ENCODE measurements at regions not wholly inside any gene's neighbourhood (a gene's known extent, or its start where the extent isn't known, plus 50 kb on each side); places are given as distances from the start of the nearest gene placed in this dataset.
"Not testable (repeated sequence)": the region's sequence is repeated elsewhere in the genome, so short reads cannot be mapped to it uniquely, and the experiment has no call there.

GRCh38 chr1:19554090-19554489, 68.8 kb upstream of the CAPZB start:
- no peak overlapping the region for H3K27ac Mint-ChIP-seq
- no peaks in the 10 kb centered on the region for H3K4me1 Mint-ChIP-seq (ENCODE audit: low read depth)
- no peak overlapping the region for H3K4me3 Mint-ChIP-seq
- H3K9me3 Mint-ChIP-seq, result peaks cover 12% of the 10 kb centered on the region
- intact Hi-C loops (cut with micrococcal nuclease), result no loop called here
- H3K27me3 Mint-ChIP-seq, result peaks cover 23% of the 10 kb centered on the region
- H3K36me3 Mint-ChIP-seq (ENCODE audit: low read depth), result no peaks in the 10 kb centered on the region

- intact Hi-C loops (cut with micrococcal nuclease), result no loop called here
- Mint-ChIP-seq H3K27ac (no peak overlapping the region), H3K4me1 (ENCODE audit: low read depth) (no peaks in the 10 kb centered on the region), H3K9me3 (peaks cover 12% of the 10 kb centered on the region), H3K36me3 (ENCODE audit: low read depth) (no peaks in the 10 kb centered on the region), H3K4me3 (no peak overlapping the region), H3K27me3 (peaks cover 16% of the 10 kb centered on the region)
Measured at GRCh38 chr1:19552291-19553010, 67.1 kb upstream of the CAPZB start.

- H3K27ac Mint-ChIP-seq; intact Hi-C loops (cut with micrococcal nuclease); H3K36me3 Mint-ChIP-seq (ENCODE audit: low read depth); H3K4me3 Mint-ChIP-seq; H3K4me1 Mint-ChIP-seq (ENCODE audit: low read depth): not testable (repeated sequence)
- peaks cover 16% of the 10 kb centered on the region for H3K27me3 Mint-ChIP-seq
- H3K9me3 Mint-ChIP-seq, result peaks cover 14% of the 10 kb centered on the region
Measured at GRCh38 chr1:19551837-19552236, 66.5 kb upstream of the CAPZB start.

- H3K4me1 Mint-ChIP-seq (ENCODE audit: low read depth); intact Hi-C loops (cut with micrococcal nuclease); H3K4me3 Mint-ChIP-seq; H3K27ac Mint-ChIP-seq; H3K36me3 Mint-ChIP-seq (ENCODE audit: low read depth): not testable (repeated sequence)
- H3K9me3 Mint-ChIP-seq, result peaks cover 28% of the 10 kb centered on the region
- peaks cover 16% of the 10 kb centered on the region for H3K27me3 Mint-ChIP-seq
Measured at GRCh38 chr1:19550437-19550836, 65.1 kb upstream of the CAPZB start.

- peaks cover 30% of the 10 kb centered on the region for H3K9me3 Mint-ChIP-seq
- no peak overlapping the region for H3K4me3 Mint-ChIP-seq
- no peak overlapping the region for H3K27ac Mint-ChIP-seq
- intact Hi-C loops (cut with micrococcal nuclease), result no loop called here
- H3K27me3 Mint-ChIP-seq, result peaks cover 11% of the 10 kb centered on the region
- H3K4me1 Mint-ChIP-seq (ENCODE audit: low read depth), result no peaks in the 10 kb centered on the region
- H3K36me3 Mint-ChIP-seq (ENCODE audit: low read depth), result no peaks in the 10 kb centered on the region
Measured at GRCh38 chr1:19547814-19548213, 62.5 kb upstream of the CAPZB start.

- Mint-ChIP-seq H3K4me3 (no peak overlapping the region), H3K27me3 (no peaks in the 10 kb centered on the region), H3K27ac (no peak overlapping the region), H3K36me3 (ENCODE audit: low read depth) (peaks cover 1% of the 10 kb centered on the region), H3K9me3 (peaks cover 13% of the 10 kb centered on the region), H3K4me1 (ENCODE audit: low read depth) (peaks cover 19% of the 10 kb centered on the region)
- intact Hi-C loops (cut with micrococcal nuclease), result no loop called here
Measured at GRCh38 chr1:19536519-19536918, 51.2 kb upstream of the CAPZB start.

GRCh38 chr1:19535214-19535613, 49.9 kb upstream of the CAPZB start:
- Mint-ChIP-seq H3K27me3 (no peaks in the 10 kb centered on the region), H3K4me1 (ENCODE audit: low read depth) (peaks cover 23% of the 10 kb centered on the region), H3K27ac (no peak overlapping the region), H3K9me3 (peaks cover 17% of the 10 kb centered on the region), H3K36me3 (ENCODE audit: low read depth) (peaks cover 5% of the 10 kb centered on the region), H3K4me3 (no peak overlapping the region)
- intact Hi-C loops (cut with micrococcal nuclease), result no loop called here
